HG03139 (cell line): ENCODE measurements at regions not wholly inside any gene's neighbourhood (a gene's known extent, or its start where the extent isn't known, plus 50 kb on each side); places are given as distances from the start of the nearest gene placed in this dataset.

Experiments used
- ATAC-seq: cut with Tn5 transposase; IDR thresholded peaks from one replicate; pipeline ENCODE4 v1.9.1; 2021; ENCODE audit not compliant: unreplicated experiment

- ATAC-seq = no peak
Observed at GRCh38 chr5:2139478-2139877, 256.8 kb upstream of the IRX4 start.

DNA sequence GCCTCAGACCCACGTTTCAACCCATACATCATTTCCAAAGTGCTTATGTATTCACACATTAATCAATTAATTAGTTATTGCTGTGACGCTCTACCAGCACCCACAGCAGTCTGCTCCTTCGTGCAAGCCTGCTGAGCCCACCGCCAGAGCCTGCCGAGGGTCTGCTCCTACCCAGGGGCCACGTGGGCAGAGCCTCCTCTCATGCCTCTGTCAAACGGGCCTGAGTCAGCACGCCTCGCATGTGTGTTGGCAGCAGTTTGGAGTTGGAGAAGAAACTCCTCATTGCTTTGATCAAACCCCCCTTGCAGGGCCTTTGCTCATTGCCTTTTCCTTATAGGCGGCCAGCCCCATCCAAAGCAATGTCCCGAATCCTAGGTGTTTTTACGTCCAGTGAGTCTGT, 256.2 kb upstream of the IRX4 start:
- no peak for ATAC-seq

DNA sequence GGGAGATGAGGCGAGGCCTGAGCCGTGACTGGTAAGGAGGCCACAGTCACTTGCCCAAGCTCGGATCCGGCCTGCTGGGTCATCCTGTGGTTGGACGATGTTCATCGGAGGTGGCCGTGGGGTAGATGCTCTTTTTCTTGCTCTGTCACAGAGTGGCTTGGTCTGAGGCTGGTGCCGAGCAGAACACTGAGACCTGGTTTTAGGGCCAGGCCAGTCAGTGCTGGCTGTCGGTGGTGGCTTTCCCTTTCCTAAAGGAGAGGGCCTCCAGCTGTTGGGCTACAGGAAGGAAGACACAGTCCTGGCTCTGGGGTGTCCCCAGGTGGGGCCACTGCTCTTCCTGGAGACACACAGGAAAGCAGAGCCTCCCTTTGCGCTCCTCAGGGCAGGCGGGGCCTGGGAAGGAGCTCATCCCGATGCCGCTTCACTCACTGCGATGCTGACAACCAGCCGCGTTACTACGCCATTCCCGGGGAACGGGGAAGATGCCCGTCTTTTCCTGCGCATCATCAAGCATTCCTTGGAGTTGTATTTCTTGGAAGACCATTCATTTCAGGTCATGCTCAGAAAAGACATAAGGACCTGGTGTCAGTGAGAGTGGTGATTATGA, 254.8 kb upstream of the IRX4 start:
- ATAC-seq = no peak

- no peak for ATAC-seq
Observed at GRCh38 chr5:2136728-2137333, 254.1 kb upstream of the IRX4 start.

DNA sequence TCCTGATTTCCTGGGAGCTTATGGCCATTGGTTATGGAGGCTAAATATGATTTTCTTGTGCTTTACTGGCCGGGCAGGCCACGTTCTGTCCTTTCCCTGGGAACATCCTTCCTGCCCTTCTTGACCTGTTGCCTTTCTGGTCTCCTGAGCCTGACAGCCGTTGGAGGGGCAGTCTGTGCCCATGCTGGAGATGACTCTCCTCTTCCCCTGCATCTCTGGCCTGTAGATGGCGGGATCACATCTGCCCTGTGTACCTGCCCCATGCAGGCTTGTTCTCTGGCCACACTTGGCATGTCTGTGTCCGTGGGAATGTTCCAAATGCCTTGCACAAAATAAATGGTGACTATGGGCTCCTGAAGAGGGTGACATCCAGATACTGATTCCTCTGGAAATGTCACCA, 253.1 kb upstream of the IRX4 start:
- ATAC-seq = no peak

- ATAC-seq = no peak
Observed at GRCh38 chr5:2135354-2135753, 252.6 kb upstream of the IRX4 start.

GRCh38 chr5:2134543-2135292, 252.0 kb upstream of the IRX4 start:
- ATAC-seq = no peak

GRCh38 chr5:2133936-2134335, 251.2 kb upstream of the IRX4 start:
- no peak for ATAC-seq

DNA sequence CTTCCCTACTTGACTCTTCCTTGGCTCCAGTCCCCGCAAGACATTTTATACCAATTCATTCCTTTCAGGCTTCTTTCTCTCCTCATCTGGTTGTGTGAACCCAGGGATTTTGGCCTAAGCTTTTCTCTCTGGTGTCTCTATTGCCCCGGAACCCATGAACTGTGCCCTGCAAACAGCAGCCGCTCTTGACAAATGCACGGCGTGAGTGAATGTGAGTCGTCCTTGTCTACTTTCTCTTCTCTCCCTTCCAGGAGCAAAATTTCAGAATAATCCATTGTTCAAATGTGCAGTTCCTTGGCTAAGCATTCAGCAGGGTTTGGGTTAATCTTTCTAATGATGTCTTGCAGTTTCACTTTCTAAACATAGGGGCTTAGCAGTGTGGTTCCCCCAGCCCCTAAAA, 250.4 kb upstream of the IRX4 start:
- ATAC-seq = no peak

GRCh38 chr5:2132497-2132847, 249.7 kb upstream of the IRX4 start:
- no peak for ATAC-seq

DNA sequence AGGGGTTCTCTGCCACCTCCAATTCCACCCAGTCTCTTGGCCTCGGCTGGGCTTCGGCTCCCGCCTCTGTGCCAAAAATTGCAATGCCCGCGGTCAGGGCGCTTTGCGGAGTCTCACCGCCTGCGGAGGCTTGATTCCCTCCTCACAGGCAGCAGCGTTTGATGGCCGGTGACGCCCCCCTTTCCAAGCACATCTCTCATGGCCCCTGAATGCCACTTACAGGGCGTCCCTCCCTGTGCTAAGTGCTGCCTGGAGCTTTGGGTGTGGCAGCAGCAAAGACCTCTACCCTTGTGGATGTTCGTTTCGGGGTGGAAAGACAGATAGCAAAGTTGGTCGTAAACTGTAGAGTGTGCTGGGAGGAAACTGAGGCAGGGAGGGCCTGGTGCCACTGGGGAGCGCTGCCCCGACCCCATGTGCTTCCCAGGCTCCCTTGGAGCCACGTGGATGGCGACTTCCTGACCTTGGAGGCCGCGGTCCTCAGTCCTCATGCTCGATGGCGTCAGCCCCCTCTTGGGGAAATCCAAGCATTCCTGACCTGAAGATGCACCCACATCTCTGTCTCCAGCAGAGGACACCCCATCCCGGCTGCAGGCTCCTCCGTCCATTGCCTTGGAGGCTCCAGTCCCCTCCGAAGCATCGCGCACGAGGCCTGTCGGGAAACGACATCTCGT, 249.2 kb upstream of the IRX4 start:
- no peak for ATAC-seq

GRCh38 chr5:2131196-2131595, 248.5 kb upstream of the IRX4 start:
- ATAC-seq = no peak

DNA sequence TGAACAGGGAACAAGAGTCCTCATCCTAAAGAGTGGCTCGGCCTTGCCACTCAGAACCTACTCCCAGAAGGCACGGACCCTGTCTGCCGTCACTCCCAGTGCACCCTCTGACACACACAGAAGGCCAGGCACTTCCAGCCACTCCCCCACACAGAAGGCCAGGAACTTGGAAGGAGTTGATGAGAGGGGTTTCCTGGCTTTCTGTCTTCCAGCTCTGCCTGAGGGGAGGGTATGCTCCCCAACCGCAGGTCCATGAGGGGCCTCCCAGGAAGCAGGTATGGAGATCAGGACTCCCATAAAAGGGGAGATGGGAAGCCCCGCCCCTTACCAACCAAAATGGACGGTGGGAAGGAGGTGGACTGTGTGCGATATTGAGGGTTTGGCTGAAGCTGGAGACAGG, 247.6 kb upstream of the IRX4 start:
- no peak for ATAC-seq

- ATAC-seq = no peak
Observed at GRCh38 chr5:2129568-2130272, 247.0 kb upstream of the IRX4 start.

DNA sequence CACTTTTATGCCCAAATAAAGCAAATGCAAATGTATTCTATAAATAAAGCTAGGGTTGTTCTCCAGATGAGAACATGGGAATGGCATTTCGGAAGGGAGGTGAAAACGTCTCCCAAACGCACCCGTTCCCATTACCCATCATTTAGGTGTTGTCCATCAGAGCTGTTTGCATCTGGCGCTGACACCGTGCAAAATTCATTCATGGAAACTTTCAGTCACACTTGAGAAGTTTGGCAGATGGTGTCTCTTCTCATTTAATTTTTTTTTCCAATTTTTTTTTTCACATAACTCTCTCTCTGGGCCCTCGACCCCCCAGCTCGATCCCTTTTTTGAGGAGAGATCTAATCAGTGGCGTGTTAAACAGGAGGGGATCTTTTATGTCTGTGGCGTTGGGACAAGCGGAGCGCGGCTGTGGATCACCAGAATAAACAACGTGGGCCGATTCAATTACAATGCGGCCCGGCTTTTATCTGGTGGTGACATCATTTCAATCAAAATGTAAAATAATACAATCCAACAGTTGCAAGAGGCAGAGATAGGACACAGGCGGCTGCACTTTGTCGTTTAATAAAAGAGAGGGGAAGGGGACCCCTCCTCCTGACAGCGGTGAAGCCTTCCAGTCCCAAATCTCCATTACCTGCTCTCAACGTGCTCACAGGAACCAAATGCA, 246.1 kb upstream of the IRX4 start:
- no peak for ATAC-seq

DNA sequence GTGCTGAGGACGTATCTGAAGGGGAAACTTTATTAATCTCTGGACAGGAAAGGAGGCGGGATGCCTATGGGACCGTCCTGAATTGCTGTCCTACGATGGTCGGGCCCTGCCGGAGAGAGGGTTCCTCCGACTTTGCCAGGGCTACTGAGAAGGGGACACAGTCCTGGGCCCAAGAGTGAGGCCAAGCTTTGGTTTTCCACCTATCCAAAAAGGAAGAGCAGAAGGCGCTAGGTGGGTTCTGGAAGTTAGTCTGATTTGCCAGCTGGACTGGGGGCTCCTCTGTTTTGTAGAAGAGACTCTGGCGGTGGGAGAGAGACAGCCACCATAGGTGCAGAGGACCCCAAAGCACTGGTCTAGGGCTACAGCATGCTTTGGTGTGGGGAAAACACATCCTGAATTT, 243.8 kb upstream of the IRX4 start:
- no peak for ATAC-seq

DNA sequence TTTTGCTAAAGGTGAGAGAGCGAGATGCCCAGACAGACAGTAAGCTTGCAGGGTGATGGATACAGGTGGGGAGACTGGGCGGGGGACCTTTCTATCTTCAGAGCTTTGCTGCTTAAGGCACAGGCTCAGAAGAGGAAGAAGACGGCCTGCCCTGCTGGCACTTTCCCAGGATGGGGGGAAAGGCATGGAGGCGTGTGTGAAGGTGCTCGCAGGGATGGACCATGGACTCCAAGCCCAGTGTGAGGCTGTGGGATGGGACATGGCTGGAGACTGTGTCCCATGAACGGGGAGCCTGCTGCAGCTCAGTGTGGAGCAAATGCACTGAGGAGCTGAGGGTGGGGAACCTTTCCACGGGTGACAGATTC, 243.2 kb upstream of the IRX4 start:
- no peak for ATAC-seq

DNA sequence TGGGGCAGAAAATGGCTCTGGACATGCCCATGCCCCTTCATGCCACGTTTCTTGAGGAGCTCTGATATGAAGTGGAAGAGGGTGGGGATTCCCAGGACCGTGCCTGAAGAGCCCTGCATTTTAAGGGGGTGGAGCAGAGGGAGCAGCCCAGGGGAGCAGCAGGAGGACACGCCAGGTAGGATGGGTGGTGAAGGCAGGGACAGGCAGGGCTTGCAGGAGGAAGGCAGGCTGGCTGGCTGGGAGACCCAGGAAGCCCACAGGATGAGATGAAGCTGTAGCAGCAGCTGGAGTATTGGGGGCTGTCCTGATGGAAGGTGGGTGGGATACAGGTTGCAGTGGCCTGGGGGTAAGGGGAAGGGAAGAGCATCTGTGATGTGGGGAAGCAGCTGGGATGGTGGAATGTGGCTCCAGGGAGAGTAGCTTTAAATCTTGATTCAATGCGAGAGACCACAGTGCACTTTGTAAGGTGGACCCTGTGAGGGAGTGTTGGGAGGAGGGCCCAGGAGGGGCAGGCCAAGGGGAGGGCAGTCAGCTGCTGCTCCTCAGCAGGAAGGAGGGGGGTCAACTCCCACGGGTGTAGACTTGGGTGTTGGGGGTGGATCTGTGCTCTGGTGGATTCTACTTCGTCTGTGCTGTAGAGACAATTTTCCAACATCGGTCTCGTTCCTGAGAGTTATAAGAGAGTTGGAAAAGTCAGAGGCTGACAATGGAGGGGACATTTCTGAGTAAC, 242.6 kb upstream of the IRX4 start:
- no peak for ATAC-seq

- no peak for ATAC-seq
Observed at GRCh38 chr5:2124434-2125170, 241.9 kb upstream of the IRX4 start.

DNA sequence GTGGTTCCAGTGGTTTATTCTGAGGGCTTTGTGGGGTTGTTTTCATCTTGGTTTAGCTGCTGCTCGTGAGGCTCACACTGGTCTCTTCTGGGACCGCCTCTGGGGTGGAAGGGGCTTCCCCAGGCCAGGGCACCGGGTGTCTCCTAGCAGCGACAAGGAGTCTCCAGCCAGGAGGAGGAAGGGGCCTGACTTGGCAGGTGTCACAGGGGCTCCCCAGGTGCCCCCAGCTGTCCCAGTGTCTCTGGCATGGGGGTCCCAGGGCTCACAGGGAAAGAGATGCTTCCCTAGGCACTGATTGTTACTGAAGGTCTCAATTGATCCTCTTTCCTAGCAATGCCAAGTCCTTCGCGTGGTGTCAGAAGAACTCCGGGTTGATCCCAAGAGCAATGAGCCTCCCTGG, 241.1 kb upstream of the IRX4 start:
- ATAC-seq = no peak
